AG04450 (cell line): ENCODE measurements at regions not wholly inside any gene's neighbourhood (a gene's known extent, or its start where the extent isn't known, plus 50 kb on each side); places are given as distances from the start of the nearest gene placed in this dataset.

ENCODE experiments used
- CTCF ChIA-PET: fragments of 300-600, 350-600 bp; formaldehyde crosslinking; extraction: SDS; loops from one replicate; lab custom pipeline; 2022; ENCODE audit warnings: antibody characterized with exemption, inconsistent platforms; lab: Charles Lee
- POLR2A ChIA-PET: fragments of 350-600 bp; formaldehyde crosslinking; extraction: SDS; loops from one replicate; lab custom pipeline; 2021; ENCODE audit warnings: antibody characterized with exemption, inconsistent platforms; lab: Yijun Ruan, JAX
- DNase-seq: peaks from one replicate; pipeline ENCODE4 v3.0.0-alpha.2; 2011; ENCODE audit warnings: low read depth, low spot score
- H3K27ac ChIP-seq: one replicate; pipeline ENCODE4 v1.5.1; 2012; ENCODE audit warnings: low read depth, low read length, control low read depth
- H3K27me3 ChIP-seq: one replicate; pipeline ENCODE4 v1.6.0; 2012; ENCODE audit warnings: low read length; ENCODE audit not compliant: control insufficient read depth, insufficient read depth
- H3K4me3 ChIP-seq: 2 replicates; pipeline ENCODE4 v1.5.1; 2011; ENCODE audit warnings: mild to moderate bottlenecking, low read depth, low read length, control low read depth
- H3K9me3 ChIP-seq: 2 replicates; pipeline ENCODE4 v1.5.1; 2012; ENCODE audit warnings: low read length; ENCODE audit not compliant: control insufficient read depth, insufficient read depth
- CTCF ChIP-seq: IDR thresholded peaks from 2 replicates; pipeline ENCODE4 v1.5.1; 2011; ENCODE audit warnings: low read depth, low read length, control low read depth, inconsistent platforms

- TF ChIP-seq CTCF, result no peak
- no peak overlapping the region for H3K4me3 ChIP-seq
- DNase-seq, result no peak
- peaks cover 3% of the 10 kb centered on the region; the same call in 1 of the 2 replicates for H3K9me3 ChIP-seq
- POLR2A ChIA-PET, result no interaction called here
- CTCF ChIA-PET, result interaction anchor here (1.2 kb wide), 1 partner anchor 24 kb away, joined by 3 read pairs; no protein-coding TSS in a partner anchor
- no peaks in the 10 kb centered on the region for H3K27me3 ChIP-seq
- no peak overlapping the region for H3K27ac ChIP-seq
Measured at GRCh38 chr2:191476901-191477300, 201.0 kb upstream of the NABP1 start.

- Histone ChIP-seq H3K27ac (no peak overlapping the region), H3K27me3 (no peaks in the 10 kb centered on the region), H3K9me3 (peaks cover 6% of the 10 kb centered on the region; the same call in 1 of the 2 replicates), H3K4me3 (no peak overlapping the region)
- no peak for TF ChIP-seq CTCF
- POLR2A ChIA-PET, result no interaction called here
- CTCF ChIA-PET, result no interaction called here
- DNase-seq, result no peak
Measured at GRCh38 chr2:191478799-191479679, 198.9 kb upstream of the NABP1 start.

GRCh38 chr2:191479680-191480023, 198.3 kb upstream of the NABP1 start:
- POLR2A ChIA-PET, result no interaction called here
- Histone ChIP-seq H3K27ac (no peak overlapping the region), H3K4me3 (no peak overlapping the region), H3K9me3 (peaks cover 6% of the 10 kb centered on the region; the same call in 1 of the 2 replicates), H3K27me3 (no peaks in the 10 kb centered on the region)
- CTCF ChIA-PET, result no interaction called here
- TF ChIP-seq CTCF, result no peak
- DNase-seq, result no peak

- TF ChIP-seq CTCF, result no peak
- Histone ChIP-seq H3K27me3 (no peaks in the 10 kb centered on the region), H3K4me3 (no peak overlapping the region), H3K27ac (no peak overlapping the region), H3K9me3 (peaks cover 6% of the 10 kb centered on the region; the same call in 1 of the 2 replicates)
- DNase-seq, result no peak
- ChIA-PET POLR2A (no interaction called here), CTCF (interaction anchor here (1.2 kb wide), 1 partner anchor 20 kb away, joined by 3 read pairs; no protein-coding TSS in a partner anchor)
Measured at GRCh38 chr2:191481305-191482070, 196.4 kb upstream of the NABP1 start.

- H3K4me3 ChIP-seq, result no peak overlapping the region
- CTCF ChIA-PET, result no interaction called here
- TF ChIP-seq CTCF, result no peak
- H3K9me3 ChIP-seq, result peaks cover 6% of the 10 kb centered on the region; the same call in 1 of the 2 replicates
- no peaks in the 10 kb centered on the region for H3K27me3 ChIP-seq
- POLR2A ChIA-PET, result no interaction called here
- no peak for DNase-seq
- H3K27ac ChIP-seq, result no peak overlapping the region
Measured at GRCh38 chr2:191483117-191483516, 194.8 kb upstream of the NABP1 start.
